ENCODE measurements at regions not wholly inside any gene's neighbourhood (a gene's known extent, or its start where the extent isn't known, plus 50 kb on each side); places are given as distances from the start of the nearest gene placed in this dataset.

GRCh38 chr17:33416131-33416530, 123.0 kb upstream of the ASIC2 start:
- intact Hi-C loops (cut with micrococcal nuclease; ENCODE audit: unreplicated experiment) = no loop called here

More at GRCh38 chr17:33416131-33416530, 123.0 kb upstream of the ASIC2 start:
- H3K4me2 ChIP-seq (ENCODE audit: low read depth, low read length) = no peak overlapping the region
- FAIRE-seq = no peak
- H4K20me1 ChIP-seq (ENCODE audit: insufficient read depth, low read length) = no peaks in the 10 kb centered on the region
- 0% methylated on average over 2 of the region's 2 CpGs for WGBS (ENCODE audit: low lambda C conversion rate)
- no peak overlapping the region for H3K9ac ChIP-seq (ENCODE audit: insufficient read depth, low read depth, low read length)
- DNase-seq (ENCODE audit: low spot score) = no peak
- no peak overlapping the region for H3K4me3 ChIP-seq (replicated peaks in 1 of 3; ENCODE audit: insufficient read depth in 1 of 3, low read depth in 2 of 3, low read length in 3 of 3)
- ATAC-seq = no peak
- no peaks in the 10 kb centered on the region for H3K4me1 ChIP-seq (ENCODE audit: insufficient read depth, low read length)
- H3K9me3 ChIP-seq (ENCODE audit: low read length) = no peaks in the 10 kb centered on the region
- no peaks in the 10 kb centered on the region for H3K36me3 ChIP-seq (replicated peaks in 1 of 2; ENCODE audit: control insufficient read depth in 1 of 2, insufficient read depth in 2 of 2, low read length in 2 of 2)
- TF ChIP-seq RXRA (CRISPR knock-in tag; IDR thresholded peaks at IDR 0.05) (no peak), ZNF589 (CRISPR knock-in tag; conservative IDR thresholded peaks at IDR 0.05) (no peak), HMG20A (CRISPR knock-in tag; IDR thresholded peaks at IDR 0.05; ENCODE audit: borderline replicate concordance) (no peak), ZNF501 (CRISPR knock-in tag; IDR thresholded peaks at IDR 0.05) (no peak), TFE3 (CRISPR knock-in tag; IDR thresholded peaks at IDR 0.05) (no peak), ZNF564 (CRISPR knock-in tag; IDR thresholded peaks at IDR 0.05) (no peak), ZBTB21 (CRISPR knock-in tag; IDR thresholded peaks at IDR 0.05) (no peak), PREB (CRISPR knock-in tag; IDR thresholded peaks at IDR 0.05) (no peak), TBX3 (IDR thresholded peaks at IDR 0.05; ENCODE audit: borderline replicate concordance) (no peak), SOX6 (IDR thresholded peaks at IDR 0.05) (no peak), SOX6 (CRISPR knock-in tag; IDR thresholded peaks at IDR 0.05) (no peak), BATF2 (CRISPR knock-in tag; IDR thresholded peaks at IDR 0.05) (no peak), TARDBP (CRISPR knock-in tag; IDR thresholded peaks at IDR 0.05) (no peak), ONECUT2 (CRISPR knock-in tag; IDR thresholded peaks at IDR 0.05) (no peak), RFXANK (CRISPR knock-in tag; IDR thresholded peaks at IDR 0.05) (no peak), ATF2 (CRISPR knock-in tag; IDR thresholded peaks at IDR 0.05) (no peak), JUNB (CRISPR knock-in tag; IDR thresholded peaks at IDR 0.05; ENCODE audit: borderline replicate concordance) (no peak), MED13 (CRISPR knock-in tag; IDR thresholded peaks at IDR 0.05) (no peak), ZBTB37 (CRISPR knock-in tag; IDR thresholded peaks at IDR 0.05) (no peak)
- H3K79me2 ChIP-seq (ENCODE audit: insufficient read depth, low read length) = no peaks in the 10 kb centered on the region
- in situ Hi-C loops (cut with HindIII; ENCODE audit: extremely low pct_ligation_motif_present, low pct_unique_long_range_greater_than_20kb) = no loop called here
- ChIA-PET CTCF (ENCODE audit: low intra/inter-chr PET ratio, low total read pairs) (no interaction called here), POLR2A (no interaction called here)
- no TSS peak for BruUV-seq (replicated peaks)
- no peak overlapping the region for H2AFZ ChIP-seq (ENCODE audit: low read length)
- H3K27me3 ChIP-seq (ENCODE audit: control insufficient read depth in 1 of 2, insufficient read depth in 2 of 2, low read length in 2 of 2) = no peaks in the 10 kb centered on the region
- H3K27ac ChIP-seq (ENCODE audit: extremely low read length, insufficient read depth, low read length) = no peak overlapping the region

All from HepG2 (cell line).